ENCODE measurements at regions not wholly inside any gene's neighbourhood (a gene's known extent, or its start where the extent isn't known, plus 50 kb on each side); places are given as distances from the start of the nearest gene placed in this dataset.
A peak's percentile ranks its signal among the peaks of the same experiment; 100 is the strongest.

DNA sequence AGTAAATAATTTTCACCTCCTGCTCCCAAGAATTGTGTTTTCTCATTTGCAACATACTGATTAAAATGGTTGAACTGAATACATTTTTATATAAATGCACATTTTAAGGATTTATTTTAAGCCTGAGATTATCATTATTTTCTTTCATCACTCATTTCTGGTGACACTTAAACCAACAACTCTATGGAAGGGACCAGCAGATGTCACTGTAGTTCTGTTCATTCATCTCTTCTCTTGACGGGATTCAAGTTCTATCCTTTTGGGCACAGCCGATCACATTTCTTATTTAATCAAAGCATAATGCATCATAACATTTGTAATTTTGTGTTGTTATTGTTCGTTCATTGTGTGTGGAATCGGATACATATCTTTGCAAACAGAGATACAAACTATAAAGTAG is 417.9 kb downstream of the HRH4 start:
- TF ChIP-seq POLR2A (IDR thresholded peaks at IDR 0.05), result no peak
- TF ChIP-seq, protein P1, sequence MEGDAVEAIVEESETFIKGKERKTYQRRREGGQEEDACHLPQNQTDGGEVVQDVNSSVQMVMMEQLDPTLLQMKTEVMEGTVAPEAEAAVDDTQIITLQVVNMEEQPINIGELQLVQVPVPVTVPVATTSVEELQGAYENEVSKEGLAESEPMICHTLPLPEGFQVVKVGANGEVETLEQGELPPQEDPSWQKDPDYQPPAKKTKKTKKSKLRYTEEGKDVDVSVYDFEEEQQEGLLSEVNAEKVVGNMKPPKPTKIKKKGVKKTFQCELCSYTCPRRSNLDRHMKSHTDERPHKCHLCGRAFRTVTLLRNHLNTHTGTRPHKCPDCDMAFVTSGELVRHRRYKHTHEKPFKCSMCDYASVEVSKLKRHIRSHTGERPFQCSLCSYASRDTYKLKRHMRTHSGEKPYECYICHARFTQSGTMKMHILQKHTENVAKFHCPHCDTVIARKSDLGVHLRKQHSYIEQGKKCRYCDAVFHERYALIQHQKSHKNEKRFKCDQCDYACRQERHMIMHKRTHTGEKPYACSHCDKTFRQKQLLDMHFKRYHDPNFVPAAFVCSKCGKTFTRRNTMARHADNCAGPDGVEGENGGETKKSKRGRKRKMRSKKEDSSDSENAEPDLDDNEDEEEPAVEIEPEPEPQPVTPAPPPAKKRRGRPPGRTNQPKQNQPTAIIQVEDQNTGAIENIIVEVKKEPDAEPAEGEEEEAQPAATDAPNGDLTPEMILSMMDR (IDR thresholded peaks at IDR 0.05), result peak; percentile 59 to 75 (median 66)

Measured in uterus (tissue), 2 donors.